ENCODE measurements at regions not wholly inside any gene's neighbourhood (a gene's known extent, or its start where the extent isn't known, plus 50 kb on each side); places are given as distances from the start of the nearest gene placed in this dataset.
"Not testable (repeated sequence)": the region's sequence is repeated elsewhere in the genome, so short reads cannot be mapped to it uniquely, and the experiment has no call there.

- CTCF ChIA-PET; H3K9me3 ChIP-seq (ENCODE audit: control extremely low read depth in 1 of 5, control insufficient read depth in 4 of 5, insufficient read depth in 2 of 5, low read depth in 1 of 5, low read length in 4 of 5); H3K27ac ChIP-seq (ENCODE audit: insufficient read depth in 1 of 2, low read depth in 1 of 2, low read length in 2 of 2, poor library complexity in 1 of 2, severe bottlenecking in 2 of 2); POLR2A ChIA-PET; H3K4me3 ChIP-seq (ENCODE audit: control insufficient read depth in 1 of 7, extremely low read depth in 1 of 7, insufficient read depth in 4 of 7, low read depth in 2 of 7, low read length in 6 of 7); H3K36me3 ChIP-seq (ENCODE audit: control insufficient read depth in 4 of 4, insufficient read depth in 4 of 4, low read length in 3 of 4): not testable (repeated sequence)
- 11% methylated on average over 4 of the region's 25 CpGs for WGBS (ENCODE audit: insufficient coverage)
- H3K4me1 ChIP-seq (ENCODE audit: control extremely low read depth in 1 of 4, control insufficient read depth in 4 of 4, insufficient read depth in 4 of 4, low read length in 3 of 4): peaks cover 0 to 13% (median 8%) of the 10 kb centered on the region in 4 experiments
- peaks cover 2 to 26% (median 5%) of the 10 kb centered on the region in 5 experiments for H3K27me3 ChIP-seq (replicated peaks in 2 of 5; ENCODE audit: control insufficient read depth in 4 of 5, insufficient read depth in 5 of 5, low read length in 4 of 5)
- peak; percentile 4 to 45 (median 21) for DNase-seq
Measured at GRCh38 chr2:91476936-91477246, 2785.4 kb downstream of the RPIA start.

- POLR2A ChIA-PET: not testable (repeated sequence)
- peak overlapping the region in 3 of 7 experiments; percentile 54 to 63 (median 57) for H3K4me3 ChIP-seq (ENCODE audit: control insufficient read depth in 1 of 7, extremely low read depth in 1 of 7, insufficient read depth in 4 of 7, low read depth in 2 of 7, low read length in 6 of 7)
Measured at GRCh38 chr2:91477291-91477690, 2785.8 kb downstream of the RPIA start.

GRCh38 chr2:91477731-91478672, 2786.5 kb downstream of the RPIA start:
- Histone ChIP-seq H3K4me3 (ENCODE audit: control insufficient read depth in 1 of 7, extremely low read depth in 1 of 7, insufficient read depth in 4 of 7, low read depth in 2 of 7, low read length in 6 of 7) (peak overlapping the region; percentile 20 to 63 (median 54)), H3K27me3 (replicated peaks in 2 of 5; ENCODE audit: control insufficient read depth in 4 of 5, insufficient read depth in 5 of 5, low read length in 4 of 5) (peaks cover 2 to 25% (median 5%) of the 10 kb centered on the region in 5 experiments), H3K27ac (ENCODE audit: insufficient read depth in 1 of 2, low read depth in 1 of 2, low read length in 2 of 2, poor library complexity in 1 of 2, severe bottlenecking in 2 of 2) (no peak overlapping the region), H3K4me1 (ENCODE audit: control extremely low read depth in 1 of 4, control insufficient read depth in 4 of 4, insufficient read depth in 4 of 4, low read length in 3 of 4) (peaks cover 0 to 13% (median 8%) of the 10 kb centered on the region in 4 experiments), H3K9me3 (ENCODE audit: control extremely low read depth in 1 of 5, control insufficient read depth in 4 of 5, insufficient read depth in 2 of 5, low read depth in 1 of 5, low read length in 4 of 5) (no peaks in the 10 kb centered on the region), H3K36me3 (ENCODE audit: control insufficient read depth in 4 of 4, insufficient read depth in 4 of 4, low read length in 3 of 4) (no peaks in the 10 kb centered on the region)
- ChIA-PET CTCF (no interaction called here), POLR2A (no interaction called here)
- 6% methylated on average over 99 of the region's 123 CpGs for WGBS (ENCODE audit: insufficient coverage)
- peak; percentile 36 to 69 (median 58) for DNase-seq

More at GRCh38 chr2:91477291-91477690, 2785.8 kb downstream of the RPIA start:
- Histone ChIP-seq H3K4me1 (ENCODE audit: control extremely low read depth in 1 of 4, control insufficient read depth in 4 of 4, insufficient read depth in 4 of 4, low read length in 3 of 4) (peaks cover 0 to 13% (median 8%) of the 10 kb centered on the region in 4 experiments), H3K27me3 (replicated peaks in 2 of 5; ENCODE audit: control insufficient read depth in 4 of 5, insufficient read depth in 5 of 5, low read length in 4 of 5) (peaks cover 2 to 24% (median 5%) of the 10 kb centered on the region in 5 experiments)
- peak in 2 of 3 donors; percentile 15 to 39 for DNase-seq
- H3K36me3 ChIP-seq (ENCODE audit: control insufficient read depth in 4 of 4, insufficient read depth in 4 of 4, low read length in 3 of 4); CTCF ChIA-PET; H3K9me3 ChIP-seq (ENCODE audit: control extremely low read depth in 1 of 5, control insufficient read depth in 4 of 5, insufficient read depth in 2 of 5, low read depth in 1 of 5, low read length in 4 of 5); H3K27ac ChIP-seq (ENCODE audit: insufficient read depth in 1 of 2, low read depth in 1 of 2, low read length in 2 of 2, poor library complexity in 1 of 2, severe bottlenecking in 2 of 2): not testable (repeated sequence)
- WGBS (ENCODE audit: insufficient coverage): 15% methylated on average over 28 of the region's 51 CpGs

GRCh38 chr2:91478851-91479718, 2787.6 kb downstream of the RPIA start:
- CTCF ChIA-PET; H3K27ac ChIP-seq (ENCODE audit: insufficient read depth in 1 of 2, low read depth in 1 of 2, low read length in 2 of 2, poor library complexity in 1 of 2, severe bottlenecking in 2 of 2); H3K36me3 ChIP-seq (ENCODE audit: control insufficient read depth in 4 of 4, insufficient read depth in 4 of 4, low read length in 3 of 4); POLR2A ChIA-PET; H3K9me3 ChIP-seq (ENCODE audit: control extremely low read depth in 1 of 5, control insufficient read depth in 4 of 5, insufficient read depth in 2 of 5, low read depth in 1 of 5, low read length in 4 of 5): not testable (repeated sequence)
- H3K4me3 ChIP-seq (ENCODE audit: control insufficient read depth in 1 of 7, extremely low read depth in 1 of 7, insufficient read depth in 4 of 7, low read depth in 2 of 7, low read length in 6 of 7): peak overlapping the region in 3 of 7 experiments; percentile 48 to 63 (median 54)
- peaks cover 2 to 22% (median 5%) of the 10 kb centered on the region in 5 experiments for H3K27me3 ChIP-seq (replicated peaks in 2 of 5; ENCODE audit: control insufficient read depth in 4 of 5, insufficient read depth in 5 of 5, low read length in 4 of 5)
- peak; percentile 17 to 69 (median 55) for DNase-seq
- 3% methylated on average over 34 of the region's 70 CpGs for WGBS (ENCODE audit: insufficient coverage)
- H3K4me1 ChIP-seq (ENCODE audit: control extremely low read depth in 1 of 4, control insufficient read depth in 4 of 4, insufficient read depth in 4 of 4, low read length in 3 of 4): peaks cover 0 to 13% (median 8%) of the 10 kb centered on the region in 4 experiments

DNA sequence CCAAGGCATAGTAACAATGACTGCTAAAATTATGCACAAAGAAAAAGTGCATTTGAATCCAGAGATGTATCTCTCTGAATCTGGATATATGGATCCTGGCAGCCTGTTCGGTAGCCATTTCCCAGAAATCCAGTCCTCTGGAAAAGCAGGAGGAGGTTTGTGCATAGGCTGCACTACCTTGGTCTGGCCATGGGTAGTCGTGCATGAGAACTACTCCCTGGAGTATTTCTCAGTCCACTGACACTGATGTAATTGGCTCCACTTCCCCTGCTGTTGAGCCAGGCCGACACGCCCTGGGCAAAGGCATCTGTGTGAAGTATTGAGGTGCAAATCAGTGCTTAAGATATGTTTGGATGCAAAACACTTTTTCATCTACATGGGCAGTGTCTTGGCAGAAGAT, 2793.8 kb downstream of the RPIA start:
- H3K36me3 ChIP-seq (ENCODE audit: control insufficient read depth in 4 of 4, insufficient read depth in 4 of 4, low read length in 3 of 4); H3K27ac ChIP-seq (ENCODE audit: insufficient read depth in 1 of 2, low read depth in 1 of 2, low read length in 2 of 2, poor library complexity in 1 of 2, severe bottlenecking in 2 of 2); H3K4me3 ChIP-seq (ENCODE audit: control insufficient read depth in 1 of 7, extremely low read depth in 1 of 7, insufficient read depth in 4 of 7, low read depth in 2 of 7, low read length in 6 of 7); DNase-seq; H3K4me1 ChIP-seq (ENCODE audit: control extremely low read depth in 1 of 4, control insufficient read depth in 4 of 4, insufficient read depth in 4 of 4, low read length in 3 of 4); H3K9me3 ChIP-seq (ENCODE audit: control extremely low read depth in 1 of 5, control insufficient read depth in 4 of 5, insufficient read depth in 2 of 5, low read depth in 1 of 5, low read length in 4 of 5); CTCF ChIA-PET; POLR2A ChIA-PET: not testable (repeated sequence)
- H3K27me3 ChIP-seq (replicated peaks in 2 of 5; ENCODE audit: control insufficient read depth in 4 of 5, insufficient read depth in 5 of 5, low read length in 4 of 5): peaks cover 0 to 17% (median 3%) of the 10 kb centered on the region in 5 experiments
- 33% methylated on average over 1 of the region's 4 CpGs for WGBS (ENCODE audit: insufficient coverage)

DNA sequence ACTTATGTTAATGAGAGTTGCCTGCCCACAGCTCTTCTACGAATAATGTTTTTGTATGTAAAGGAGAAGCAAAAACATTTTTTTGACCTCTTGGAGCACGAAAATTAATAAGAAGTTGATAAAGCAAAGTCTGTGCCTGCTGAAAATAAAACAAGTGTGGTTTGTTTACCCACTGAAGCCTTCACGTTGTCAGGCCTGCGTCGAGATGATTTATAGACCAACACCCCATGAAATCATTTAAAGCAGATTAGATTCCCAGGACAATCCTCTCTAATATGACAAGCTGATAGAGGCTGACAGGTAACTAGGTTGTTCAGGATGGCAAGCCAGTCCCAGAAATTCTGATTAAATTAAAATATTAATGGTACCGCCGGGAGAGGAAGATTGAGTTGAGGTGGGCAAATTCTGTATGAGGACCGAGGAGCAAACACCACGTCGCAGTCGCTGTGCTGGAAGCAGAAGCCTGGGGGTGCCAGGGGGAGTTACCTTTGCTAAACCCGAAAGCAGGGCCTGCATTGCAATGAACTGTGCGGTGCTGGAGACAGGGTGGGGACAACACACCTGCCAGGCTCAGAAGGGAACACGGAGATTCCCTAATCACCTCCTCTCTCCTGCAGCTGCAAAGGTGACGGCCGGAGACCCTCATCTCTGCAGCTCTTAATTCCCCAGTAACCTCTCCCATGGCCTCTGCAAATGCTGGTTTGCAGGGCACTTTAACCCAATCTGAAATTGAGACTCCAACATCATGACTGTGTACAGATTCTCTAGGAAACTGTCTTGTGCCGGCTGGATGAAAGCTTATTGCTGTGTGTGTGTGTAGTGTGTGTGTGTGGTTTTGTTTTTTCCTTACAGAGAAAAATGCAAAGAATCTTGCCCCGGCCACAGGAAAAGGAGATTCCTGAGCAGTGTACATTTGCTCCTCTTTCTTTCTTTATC, 2805.9 kb downstream of the RPIA start:
- H3K27me3 ChIP-seq (replicated peaks in 2 of 5; ENCODE audit: control insufficient read depth in 4 of 5, insufficient read depth in 5 of 5, low read length in 4 of 5); H3K4me3 ChIP-seq (ENCODE audit: control insufficient read depth in 1 of 7, extremely low read depth in 1 of 7, insufficient read depth in 4 of 7, low read depth in 2 of 7, low read length in 6 of 7); H3K36me3 ChIP-seq (ENCODE audit: control insufficient read depth in 4 of 4, insufficient read depth in 4 of 4, low read length in 3 of 4); CTCF ChIA-PET; H3K9me3 ChIP-seq (ENCODE audit: control extremely low read depth in 1 of 5, control insufficient read depth in 4 of 5, insufficient read depth in 2 of 5, low read depth in 1 of 5, low read length in 4 of 5); H3K27ac ChIP-seq (ENCODE audit: insufficient read depth in 1 of 2, low read depth in 1 of 2, low read length in 2 of 2, poor library complexity in 1 of 2, severe bottlenecking in 2 of 2); H3K4me1 ChIP-seq (ENCODE audit: control extremely low read depth in 1 of 4, control insufficient read depth in 4 of 4, insufficient read depth in 4 of 4, low read length in 3 of 4); POLR2A ChIA-PET: not testable (repeated sequence)
- WGBS (ENCODE audit: insufficient coverage): 86% methylated on average over 1 of the region's 18 CpGs
- peak in 1 of 3 donors; percentile 1 for DNase-seq

Measured in common myeloid progenitor, CD34-positive (primary cell).